NCI-H1048 (cell line): ENCODE measurements at regions not wholly inside any gene's neighbourhood (a gene's known extent, or its start where the extent isn't known, plus 50 kb on each side); places are given as distances from the start of the nearest gene placed in this dataset.

Experiments used
- DNase-seq: peaks from one replicate; lab custom pipeline; 2025; lab: John Stamatoyannopoulos, UW

- DNase-seq = no peak
These were observed 50.4 kb upstream of the CIBAR2 start for GRCh38 chr16:85162478-85163277.

- DNase-seq = no peak
These were observed 51.2 kb upstream of the CIBAR2 start for GRCh38 chr16:85163278-85164112.

GRCh38 chr16:85164431-85164830 lies 52.2 kb upstream of the CIBAR2 start:
- DNase-seq = no peak

GRCh38 chr16:85164838-85165516 lies 52.7 kb upstream of the CIBAR2 start:
- no peak for DNase-seq

- no peak for DNase-seq
These were observed 53.5 kb upstream of the CIBAR2 start for GRCh38 chr16:85165781-85166180.

- no peak for DNase-seq
These were observed 54.0 kb upstream of the CIBAR2 start for GRCh38 chr16:85166281-85166680.

GRCh38 chr16:85166699-85167588 lies 54.7 kb upstream of the CIBAR2 start:
- DNase-seq = no peak

GRCh38 chr16:85167589-85168537 lies 55.6 kb upstream of the CIBAR2 start:
- no peak for DNase-seq

- no peak for DNase-seq
These were observed 56.5 kb upstream of the CIBAR2 start for GRCh38 chr16:85168732-85169256.

GRCh38 chr16:85169333-85170065 lies 57.2 kb upstream of the CIBAR2 start:
- no peak for DNase-seq

- DNase-seq = no peak
These were observed 57.8 kb upstream of the CIBAR2 start for GRCh38 chr16:85170066-85170491.

GRCh38 chr16:85170590-85171003 lies 58.3 kb upstream of the CIBAR2 start:
- no peak for DNase-seq

- no peak for DNase-seq
These were observed 58.9 kb upstream of the CIBAR2 start for GRCh38 chr16:85171004-85171758.

GRCh38 chr16:85171759-85172454 lies 59.6 kb upstream of the CIBAR2 start:
- no peak for DNase-seq

GRCh38 chr16:85172455-85173145 lies 60.3 kb upstream of the CIBAR2 start:
- DNase-seq = no peak

- DNase-seq = no peak
These were observed 61.1 kb upstream of the CIBAR2 start for GRCh38 chr16:85173146-85173980.
